GM21423 (cell line): ENCODE measurements at regions not wholly inside any gene's neighbourhood (a gene's known extent, or its start where the extent isn't known, plus 50 kb on each side); places are given as distances from the start of the nearest gene placed in this dataset.
"Not testable (repeated sequence)": the region's sequence is repeated elsewhere in the genome, so short reads cannot be mapped to it uniquely, and the experiment has no call there.

Experiments
- ATAC-seq: cut with Tn5 transposase; IDR thresholded peaks from one replicate; pipeline ENCODE4 v1.9.1; 2021; ENCODE audit warnings: mild to moderate bottlenecking, moderate library complexity; ENCODE audit not compliant: unreplicated experiment

DNA sequence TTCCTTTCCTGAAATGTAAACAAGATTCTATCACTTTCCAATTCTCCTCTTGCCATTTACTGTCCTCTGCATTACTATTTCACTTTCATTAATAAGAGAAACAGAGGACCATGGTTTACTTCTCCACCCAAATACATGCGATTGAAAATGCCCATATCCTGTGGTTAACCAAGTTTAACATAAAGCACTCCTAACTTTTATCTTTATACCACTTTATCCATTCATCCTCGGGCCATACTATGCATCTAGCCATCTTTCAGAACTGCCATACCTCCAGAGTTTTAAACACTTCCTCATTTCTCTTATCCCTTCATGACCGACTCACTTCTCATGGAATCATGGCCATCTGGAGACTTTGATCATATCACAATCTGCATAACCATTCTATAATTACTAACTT lies 1182.3 kb downstream of the CNTNAP5 start:
- no peak for ATAC-seq

DNA sequence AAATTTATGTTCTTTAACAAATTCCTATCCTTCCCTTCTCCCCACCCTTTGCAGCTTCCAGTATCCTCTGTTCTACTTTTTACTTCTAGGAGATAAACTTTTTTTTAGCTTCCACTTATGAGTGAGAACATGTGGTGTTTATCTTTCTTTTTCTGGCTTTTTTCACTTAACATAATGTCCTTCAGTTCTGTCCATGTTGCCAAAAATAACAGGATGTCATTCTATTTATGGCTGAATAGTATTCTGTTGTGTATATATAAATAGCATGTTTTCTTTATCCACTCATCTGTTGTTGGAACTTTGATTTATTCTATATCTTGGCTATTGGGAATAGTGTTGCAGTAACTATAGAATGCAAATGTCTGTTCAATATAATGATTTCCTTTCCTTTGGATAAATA lies 1191.2 kb downstream of the CNTNAP5 start:
- no peak for ATAC-seq

DNA sequence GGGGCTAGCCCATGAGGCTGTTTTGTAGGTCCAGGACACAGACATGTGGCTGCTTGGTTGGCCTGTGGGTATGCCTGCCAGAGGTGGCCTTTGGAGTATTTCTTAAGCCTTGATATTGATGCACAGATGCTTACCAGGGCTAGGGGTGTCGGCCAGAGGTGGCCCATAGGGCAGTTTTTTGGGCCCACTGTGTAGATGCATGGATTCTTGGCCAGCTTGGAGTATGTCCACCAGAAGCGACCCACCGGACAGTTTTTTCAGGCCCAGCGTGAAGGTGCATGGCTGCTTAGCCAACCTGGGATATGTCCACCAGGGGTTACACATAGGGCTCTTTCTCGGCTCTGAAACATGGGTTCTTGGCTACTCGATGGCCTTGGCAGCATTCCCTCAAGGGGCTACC lies 1199.1 kb downstream of the CNTNAP5 start:
- ATAC-seq = no peak

DNA sequence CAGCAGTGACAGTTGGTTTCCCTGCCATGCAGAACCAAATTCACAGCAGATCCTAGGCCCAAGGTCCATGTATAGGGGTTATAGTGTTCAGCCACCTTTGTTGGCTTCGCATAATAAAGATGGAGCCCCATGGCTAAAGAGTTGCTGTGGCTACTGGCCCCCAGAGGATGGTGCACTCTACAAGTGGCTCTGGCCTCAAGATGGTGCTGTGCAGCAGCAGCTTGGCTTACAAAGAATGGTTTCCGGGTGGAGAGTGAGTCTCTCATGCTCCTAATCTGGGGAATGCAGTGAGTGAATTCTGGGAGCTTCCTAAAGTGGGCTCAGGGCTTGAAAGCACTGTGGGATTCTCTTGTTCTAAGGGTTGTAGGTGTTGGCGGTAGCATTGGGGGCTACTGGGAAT lies 1199.7 kb downstream of the CNTNAP5 start:
- no peak for ATAC-seq

DNA sequence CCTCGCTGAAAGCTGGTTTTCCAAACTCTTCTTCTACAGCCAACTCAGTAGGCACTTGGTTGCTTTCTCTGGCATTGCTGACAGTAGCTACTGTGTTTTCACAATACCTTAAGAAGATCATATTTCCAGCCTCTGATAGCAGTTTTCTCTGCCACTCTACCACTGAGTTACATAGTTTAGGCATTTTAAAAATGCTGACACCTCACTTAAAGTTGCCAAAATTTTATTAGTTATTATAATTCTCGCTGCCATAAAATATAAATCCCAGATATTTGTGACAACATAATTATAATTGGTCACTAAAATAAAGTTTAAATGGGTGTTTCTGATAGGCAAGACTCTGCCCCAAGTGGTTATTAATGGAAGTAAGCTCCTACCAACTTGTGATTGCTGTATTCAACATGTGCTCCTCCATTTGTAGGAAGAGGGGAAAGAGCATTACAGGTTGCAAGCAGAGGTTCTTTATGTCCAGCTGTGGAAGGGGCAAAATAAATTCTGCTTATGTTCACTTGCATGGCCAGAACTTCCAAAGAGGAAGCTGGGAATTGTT lies 1202.8 kb downstream of the CNTNAP5 start:
- no peak for ATAC-seq

DNA sequence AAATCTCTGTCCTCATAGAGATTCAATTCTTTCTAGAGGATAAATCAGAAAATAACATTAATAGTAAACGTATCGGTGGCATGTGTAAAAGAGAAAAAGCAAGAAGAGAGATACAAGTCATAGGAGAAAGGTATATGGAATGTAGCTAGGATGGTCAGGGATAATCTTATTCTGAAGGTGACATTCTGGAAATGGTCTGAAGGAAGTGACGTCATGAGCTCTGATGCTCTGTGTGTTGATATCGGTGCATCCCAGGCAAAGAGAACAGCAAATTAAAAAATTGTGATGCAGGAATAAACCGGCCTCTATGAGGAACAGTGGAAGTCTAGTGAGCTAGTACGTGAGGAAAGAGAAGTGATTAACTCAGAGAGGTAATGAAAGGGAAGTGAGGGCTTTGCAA lies 1215.8 kb downstream of the CNTNAP5 start:
- ATAC-seq = no peak

DNA sequence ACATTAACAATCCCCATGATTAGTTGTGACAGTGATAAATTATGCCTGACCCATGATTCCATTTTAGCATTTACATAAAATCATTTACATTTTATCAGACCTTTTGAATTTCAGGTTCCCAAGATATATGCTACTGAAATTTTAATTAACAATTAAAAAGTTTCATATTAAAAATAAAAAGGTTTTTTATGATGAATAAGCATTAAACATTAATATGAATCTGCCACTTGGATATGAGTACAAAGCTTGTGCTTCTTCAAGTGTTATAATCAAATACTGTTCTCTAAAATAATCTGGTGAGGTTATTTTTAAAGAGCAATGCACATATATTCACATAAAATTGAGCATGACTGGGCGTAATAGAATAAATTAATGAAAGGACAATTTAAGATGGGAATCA lies 1218.0 kb downstream of the CNTNAP5 start:
- ATAC-seq = no peak

DNA sequence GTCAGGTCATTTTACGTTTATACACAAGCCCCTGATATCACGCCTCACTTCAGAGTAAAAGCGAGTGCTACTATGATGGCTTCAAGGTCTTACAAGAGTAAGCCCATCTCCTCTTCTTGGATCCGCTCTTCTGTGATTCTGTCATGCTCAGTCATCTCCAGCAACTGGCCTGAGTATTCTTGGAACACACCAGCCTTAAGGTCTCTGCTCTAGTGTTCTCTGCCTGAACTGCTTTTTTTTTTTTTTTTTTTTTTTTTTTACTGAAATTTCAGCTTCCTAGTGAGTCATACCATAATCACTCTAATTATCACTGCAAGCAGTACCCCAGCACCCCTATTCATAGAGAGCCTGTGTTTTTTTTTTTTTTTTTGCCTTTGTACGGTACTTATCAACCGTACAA lies 1228.9 kb downstream of the CNTNAP5 start:
- no peak for ATAC-seq

DNA sequence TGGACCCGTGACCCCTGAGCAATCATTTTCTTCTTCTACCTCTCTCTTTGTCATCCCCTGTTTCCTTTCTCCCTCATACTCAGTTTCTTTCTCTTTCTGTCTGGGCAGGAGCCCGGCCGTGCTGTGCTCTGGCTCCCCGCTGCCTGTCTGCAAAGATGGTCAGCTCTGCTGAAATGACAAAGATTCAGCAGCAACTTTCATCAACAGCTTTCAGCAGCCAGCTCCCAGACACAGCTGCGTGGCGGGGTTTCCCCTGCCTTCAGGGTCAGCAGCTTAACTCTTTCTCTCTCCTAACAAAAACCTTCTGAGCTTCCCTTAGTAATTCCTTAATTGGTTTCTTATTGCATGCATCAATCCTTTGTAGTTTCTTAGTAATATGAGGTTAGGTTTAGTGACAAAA lies 1234.4 kb downstream of the CNTNAP5 start:
- ATAC-seq = no peak

DNA sequence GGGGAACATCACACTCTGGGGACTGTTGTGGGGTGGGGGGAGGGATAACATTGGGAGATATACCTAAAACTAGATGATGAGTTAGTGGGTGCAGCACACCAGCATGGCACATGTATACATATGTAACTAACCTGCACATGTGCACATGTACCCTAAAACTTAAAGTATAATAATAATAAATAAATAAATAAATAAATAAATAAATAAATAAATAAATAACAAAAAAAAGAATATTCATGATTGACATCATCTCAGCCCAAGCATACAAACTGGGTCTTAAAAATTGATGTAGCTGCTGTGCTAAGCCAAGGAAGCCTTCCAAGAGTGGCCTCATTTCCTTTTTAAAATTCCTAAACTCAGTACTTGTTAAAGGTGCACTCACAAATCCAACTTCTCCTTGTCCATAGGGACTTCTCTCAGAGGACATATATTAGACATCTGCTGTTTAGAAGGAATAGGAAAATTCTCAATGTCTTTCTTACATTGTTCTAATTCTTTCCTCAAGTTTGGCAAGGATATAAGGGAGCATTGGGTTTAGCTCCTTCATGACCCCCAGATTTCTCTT lies 1235.4 kb downstream of the CNTNAP5 start:
- not testable (repeated sequence) for ATAC-seq

DNA sequence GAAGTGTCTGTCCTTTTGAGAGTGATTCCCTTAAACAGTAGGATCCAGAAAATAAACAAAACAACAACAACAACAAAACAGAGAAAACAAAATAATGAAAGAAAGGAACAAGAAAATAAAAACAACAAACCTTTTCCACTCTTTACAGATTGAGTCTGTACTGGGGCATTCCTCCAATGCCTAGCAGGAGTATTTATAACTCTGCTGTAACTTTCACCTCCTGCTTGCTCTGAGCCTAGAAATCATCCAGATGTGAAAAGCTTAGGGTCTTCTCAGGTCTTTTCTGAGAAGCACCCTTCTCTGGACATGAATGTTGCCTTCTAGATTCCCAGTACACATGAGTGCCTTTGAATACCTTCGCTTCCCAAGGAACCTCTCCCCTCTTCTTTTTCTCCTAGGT lies 1239.4 kb downstream of the CNTNAP5 start:
- no peak for ATAC-seq

DNA sequence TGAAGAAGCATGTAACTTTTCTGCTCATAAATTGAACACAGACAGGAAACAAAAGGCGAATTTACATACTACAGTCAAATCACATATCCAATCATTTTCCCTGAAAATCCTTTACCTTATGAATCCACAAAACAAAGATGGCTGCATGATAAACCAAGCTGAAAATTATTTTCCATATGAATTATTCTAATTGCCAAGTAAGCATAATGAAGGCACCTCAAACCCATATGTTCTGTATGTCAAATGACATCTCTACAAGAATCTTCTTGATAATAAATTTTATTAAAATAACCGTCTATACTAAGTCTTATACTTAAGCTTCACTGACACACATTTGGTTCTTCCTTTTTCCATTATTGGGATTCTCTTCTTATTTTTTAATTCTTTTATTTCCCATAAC lies 1242.6 kb downstream of the CNTNAP5 start:
- no peak for ATAC-seq

DNA sequence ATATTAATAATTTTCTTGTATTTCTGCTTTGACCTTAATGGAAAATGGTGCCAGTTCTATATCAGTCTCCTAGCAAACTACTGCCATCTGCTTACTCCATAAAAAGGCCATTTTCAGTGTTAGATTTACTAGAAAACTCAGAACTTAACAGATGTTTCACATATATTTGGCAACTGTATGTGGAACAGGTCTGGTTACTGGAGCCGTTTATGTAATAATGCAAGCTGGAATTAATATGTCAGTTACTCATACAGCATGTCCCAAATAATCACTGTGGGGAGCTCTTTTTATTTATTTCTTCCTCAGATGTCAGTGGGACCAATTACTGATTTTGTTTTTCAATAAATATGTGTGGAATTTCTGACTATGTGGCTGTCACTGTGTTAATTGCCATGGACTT lies 1247.6 kb downstream of the CNTNAP5 start:
- no peak for ATAC-seq

DNA sequence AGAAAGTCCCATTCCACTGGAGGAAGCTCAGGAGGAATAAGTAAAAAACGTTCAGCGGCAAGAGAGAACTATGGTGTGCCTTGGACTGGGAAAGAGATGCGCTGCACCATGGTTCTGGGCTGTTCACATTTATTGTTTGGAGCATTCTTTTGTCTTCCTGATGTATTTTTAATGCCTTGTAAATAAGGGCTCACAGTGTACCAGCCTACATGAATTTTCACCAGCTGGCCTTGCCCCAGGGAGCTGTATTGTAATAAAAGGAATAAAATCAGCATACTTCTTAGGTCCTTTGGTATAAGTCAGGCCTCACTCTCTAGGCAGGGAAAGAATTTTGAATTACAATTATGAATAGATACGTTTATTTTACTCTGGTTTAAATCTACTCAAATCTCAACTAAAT lies 1249.6 kb downstream of the CNTNAP5 start:
- no peak for ATAC-seq

DNA sequence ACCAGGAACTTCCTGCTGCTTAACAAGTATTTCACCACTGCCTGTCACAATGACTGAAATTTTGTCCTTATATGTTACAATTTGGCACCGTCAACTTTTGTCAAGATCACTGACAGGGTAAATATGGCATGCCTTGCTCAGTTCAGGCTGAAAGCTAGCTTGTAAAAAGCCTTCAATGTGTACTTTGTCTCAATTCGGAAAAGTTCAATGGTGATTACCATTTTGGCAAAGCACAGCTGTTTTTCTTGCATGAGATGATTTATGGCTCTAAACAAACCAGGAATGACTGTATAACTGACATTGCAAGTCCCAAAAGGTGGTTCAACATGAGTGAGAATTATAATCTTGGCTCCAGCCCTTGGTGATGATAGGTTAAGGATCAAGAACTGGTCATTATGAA lies 1255.2 kb downstream of the CNTNAP5 start:
- no peak for ATAC-seq

DNA sequence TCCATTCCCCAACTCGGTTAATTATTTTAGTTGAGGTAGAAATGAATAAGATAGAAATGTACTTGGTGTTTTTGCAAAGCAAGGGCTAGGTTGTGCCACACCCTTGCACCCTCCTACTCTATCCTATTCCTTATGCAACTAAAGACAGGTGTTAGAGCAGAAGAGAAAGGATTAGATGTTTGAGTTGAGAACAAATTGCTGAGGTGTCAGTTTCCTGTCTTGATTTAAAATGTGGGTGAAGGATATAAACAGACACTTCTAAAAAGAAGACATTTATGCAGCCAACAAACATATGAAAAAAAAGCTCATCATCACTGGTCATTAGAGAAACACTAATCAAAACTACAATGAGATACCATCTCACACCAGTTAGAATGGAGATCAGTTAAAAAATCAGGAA lies 1256.2 kb downstream of the CNTNAP5 start:
- no peak for ATAC-seq

DNA sequence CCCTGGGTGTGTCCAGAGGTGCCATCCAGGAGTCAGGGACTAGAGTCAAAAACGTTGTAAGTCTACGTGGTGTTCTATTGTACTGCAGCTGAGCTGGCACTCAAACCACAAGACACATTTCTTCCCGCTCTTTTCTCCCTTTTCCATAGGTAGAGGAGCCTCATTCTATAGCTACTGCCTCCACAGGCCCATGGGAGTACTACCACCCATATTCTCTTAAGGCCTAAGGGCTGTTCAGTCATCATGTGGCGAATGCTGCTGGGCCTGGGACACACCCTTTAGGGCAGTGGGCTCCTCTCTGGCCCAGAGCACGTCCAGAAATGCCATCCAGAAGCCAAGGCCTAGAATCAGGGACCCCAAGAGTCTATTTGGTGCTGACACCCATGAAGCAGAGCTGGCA lies 1271.7 kb downstream of the CNTNAP5 start:
- no peak for ATAC-seq

DNA sequence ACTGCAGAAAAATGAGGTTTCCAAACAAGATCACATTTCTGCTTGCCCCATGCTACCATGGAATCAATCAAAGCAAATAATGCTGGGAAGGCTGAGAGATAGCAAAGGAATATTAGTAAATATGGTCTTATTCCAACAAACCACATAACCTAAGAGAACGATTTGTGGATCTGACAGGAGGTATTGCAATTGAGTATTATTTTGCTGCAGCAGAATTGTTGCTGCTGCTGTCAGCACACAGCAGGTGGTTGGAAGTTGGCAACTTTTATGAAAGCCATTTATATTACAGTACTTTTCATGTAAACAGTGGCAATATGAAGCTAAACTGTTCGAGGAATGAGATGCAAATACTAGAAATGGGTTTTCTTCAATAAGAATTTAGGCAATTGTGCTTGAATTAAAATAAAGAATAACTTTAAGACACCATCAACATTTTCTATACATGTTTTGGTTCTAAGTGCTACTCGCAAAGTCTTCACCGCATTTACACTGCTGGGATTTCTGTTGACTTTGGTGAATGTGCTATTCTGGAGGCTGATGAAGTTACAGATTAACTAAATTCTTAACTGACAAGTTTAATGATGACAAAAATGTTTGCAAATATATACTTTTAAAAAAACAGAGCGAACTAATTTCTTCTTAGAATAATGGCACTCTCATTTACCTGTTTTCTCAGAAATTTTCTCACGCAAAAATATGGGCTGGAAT lies 1285.7 kb downstream of the CNTNAP5 start:
- ATAC-seq = no peak

DNA sequence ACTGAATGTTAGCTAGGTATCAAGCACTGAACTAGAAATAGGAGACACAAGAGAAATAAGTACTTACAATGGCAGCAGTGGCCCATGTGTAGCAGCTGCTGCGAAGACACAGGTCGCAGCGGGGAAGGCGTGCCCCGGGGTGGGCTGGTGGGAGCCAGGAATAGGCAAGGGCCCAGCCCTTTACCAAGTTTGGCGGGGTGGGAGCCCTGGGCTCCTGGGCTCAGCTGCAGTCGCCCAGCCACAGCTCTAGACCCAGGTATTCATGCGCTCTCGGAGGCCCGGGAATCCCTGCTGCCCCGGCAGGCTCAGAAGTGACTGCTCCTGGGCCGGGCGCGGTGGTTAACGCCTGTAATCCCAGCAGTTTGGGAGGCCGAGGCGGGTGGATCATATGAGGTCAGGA lies 1287.3 kb downstream of the CNTNAP5 start:
- ATAC-seq = no peak

DNA sequence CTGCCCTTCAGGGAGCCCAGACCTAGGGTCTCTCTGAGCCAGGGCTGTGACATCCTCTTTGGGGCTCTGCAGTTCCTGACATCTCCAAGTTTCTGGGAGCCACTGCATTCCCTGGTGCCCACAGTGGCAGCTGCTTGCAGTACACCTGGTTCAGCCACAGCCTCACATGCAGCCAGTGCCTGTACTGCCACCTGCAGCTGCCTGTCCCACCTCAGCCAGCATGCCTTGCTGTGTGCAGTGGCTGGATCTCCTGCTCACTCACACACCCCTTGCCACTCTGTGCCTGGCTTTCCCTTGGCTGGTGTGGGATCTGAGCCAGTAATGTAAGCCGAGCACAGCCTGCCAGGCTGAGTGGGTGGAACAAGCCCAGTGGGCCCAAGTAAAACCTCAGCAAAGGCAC lies 1288.7 kb downstream of the CNTNAP5 start:
- ATAC-seq = no peak

DNA sequence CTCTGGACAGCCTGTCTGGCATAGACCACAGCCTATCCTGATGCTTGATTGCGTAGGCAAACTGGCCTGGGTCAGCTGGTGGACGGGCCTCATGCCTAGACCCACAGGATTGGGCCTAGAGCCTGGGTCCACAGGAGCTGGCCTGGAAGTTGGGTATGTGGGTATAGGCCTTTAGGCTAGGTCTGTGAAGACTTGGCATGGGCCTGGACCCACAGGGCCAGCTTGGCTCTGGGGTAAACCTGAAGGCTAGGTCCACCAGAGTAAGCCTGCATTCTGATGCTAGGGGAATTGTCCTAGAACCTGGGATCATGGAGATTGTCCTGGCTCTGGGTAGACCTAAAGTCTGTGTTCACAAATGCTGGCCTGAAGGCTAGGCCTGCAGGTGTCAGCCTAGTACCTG lies 1293.7 kb downstream of the CNTNAP5 start:
- no peak for ATAC-seq

DNA sequence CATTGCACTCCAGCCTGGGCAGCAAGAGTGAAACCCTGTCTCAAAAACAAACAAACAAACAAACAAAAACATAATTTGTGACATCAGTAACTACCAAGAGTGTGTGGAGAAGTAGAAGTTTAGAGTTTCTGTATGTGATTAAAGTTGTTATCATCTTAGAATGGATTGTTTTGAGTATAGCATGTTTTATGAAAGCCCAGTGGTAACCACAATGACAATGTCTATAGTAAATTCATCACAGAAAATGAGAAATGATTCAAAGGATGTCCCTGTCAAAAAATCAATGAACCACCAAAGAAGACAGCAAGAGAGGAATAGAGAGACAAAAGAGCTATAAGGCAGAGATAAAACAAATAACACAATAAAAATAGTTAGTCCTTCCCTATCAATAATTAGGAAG lies 1299.2 kb downstream of the CNTNAP5 start:
- no peak for ATAC-seq

DNA sequence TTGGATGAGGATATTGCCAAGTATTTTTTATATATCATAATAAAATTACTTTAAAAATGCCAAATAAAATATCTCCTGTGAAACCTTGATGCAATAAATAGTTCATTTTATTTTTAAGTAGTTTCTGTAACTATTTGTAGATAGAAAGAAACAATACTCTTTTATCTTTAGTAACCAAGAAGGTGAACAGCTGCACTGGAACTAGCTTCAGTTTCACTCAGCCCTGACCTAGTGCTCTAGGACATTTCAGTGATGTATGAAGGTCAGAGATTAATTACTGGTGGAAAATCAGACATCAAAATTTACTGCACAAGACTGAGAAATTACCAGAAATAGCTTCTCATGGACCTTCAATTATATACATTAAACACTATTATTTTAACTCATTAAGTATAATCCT lies 1305.0 kb downstream of the CNTNAP5 start:
- ATAC-seq = no peak
